H1 (cell line): ENCODE measurements at regions not wholly inside any gene's neighbourhood (a gene's known extent, or its start where the extent isn't known, plus 50 kb on each side); places are given as distances from the start of the nearest gene placed in this dataset.

Experiments
- CTCF ChIA-PET: fragments of 300-600 bp; sonication (Branson Sonifier 250); formaldehyde crosslinking; loops from one replicate; lab custom pipeline; 2021; ENCODE audit not compliant: partially characterized antibody; lab: Charles Lee
- POLR2A ChIA-PET: fragments of 300-600 bp; sonication (Branson Sonifier 250); formaldehyde crosslinking; loops from one replicate; lab custom pipeline; 2021; ENCODE audit warnings: inconsistent platforms; ENCODE audit not compliant: partially characterized antibody; lab: Charles Lee
- DNase-seq, 2 experiments: peaks; one replicate each; pipeline versions ENCODE4 v3.0.0 to v3.0.0-alpha.2; 2010 to 2022; ENCODE audit warnings: low spot score in 2 of 2, low read depth in 1 of 2, mixed read lengths in 1 of 2
- FAIRE-seq: peaks from 2 replicates; lab custom pipeline; 2011; peaks lifted over from hg19 to GRCh38; lab: Jason Lieb, UNC
- H2AFZ ChIP-seq: 2 replicates; pipeline ENCODE4 v1.8.1; 2012; ENCODE audit warnings: low read length, inconsistent platforms
- H2AK5ac ChIP-seq: 2 replicates; pipeline ENCODE4 v1.6.1; 2013; ENCODE audit warnings: low read depth, low read length
- H2BK120ac ChIP-seq: replicated peaks from 2 replicates; pipeline ENCODE3; 2013; ENCODE audit warnings: low read depth, low read length, inconsistent platforms
- H2BK12ac ChIP-seq: 2 replicates; pipeline ENCODE4 v1.6.1; 2013; ENCODE audit warnings: low read depth, low read length
- H2BK15ac ChIP-seq: 2 replicates; pipeline ENCODE4 v1.6.1; 2013; ENCODE audit warnings: low read length
- H2BK20ac ChIP-seq: 2 replicates; pipeline ENCODE4 v1.6.1; 2013; ENCODE audit warnings: low read length
- H2BK5ac ChIP-seq: 2 replicates; pipeline ENCODE4 v1.6.1; 2013; ENCODE audit warnings: low read depth, low read length
- H3K14ac ChIP-seq: 2 replicates; pipeline ENCODE4 v1.6.1; 2013; ENCODE audit warnings: inconsistent platforms; ENCODE audit not compliant: insufficient read length
- H3K18ac ChIP-seq: 2 replicates; pipeline ENCODE4 v1.6.1; 2013; ENCODE audit warnings: low read length; ENCODE audit errors: extremely low read depth
- H3K23ac ChIP-seq: 2 replicates; pipeline ENCODE4 v1.6.1; 2013; ENCODE audit warnings: inconsistent platforms; ENCODE audit not compliant: insufficient read length
- H3K23me2 ChIP-seq: 2 replicates; pipeline ENCODE4 v1.6.1; 2013; ENCODE audit warnings: low read depth, low read length
- H3K27ac ChIP-seq: 2 replicates; pipeline ENCODE4 v1.6.1; 2011; ENCODE audit warnings: low read depth, low read length, inconsistent platforms
- H3K27me3 ChIP-seq, 4 experiments: replicated peaks in 1 of 4; 1 replicate in 1 of 4; 2 replicates in 3 of 4; pipeline versions ENCODE4 v1.6.1 to v1.8.1; 2011 to 2013; ENCODE audit warnings: low read length in 3 of 4, mild to moderate bottlenecking in 3 of 4, inconsistent platforms in 2 of 4, mixed read lengths in 2 of 4, moderate library complexity in 1 of 4; ENCODE audit not compliant: control insufficient read depth in 3 of 4, insufficient read depth in 3 of 4; ENCODE audit errors: extremely low read depth in 1 of 4
- H3K36me3 ChIP-seq, 4 experiments: 2 replicates each; pipeline versions ENCODE4 v1.6.1 to v1.8.1; 2011 to 2013; ENCODE audit warnings: mild to moderate bottlenecking in 4 of 4, low read length in 3 of 4, moderate library complexity in 2 of 4, control low read depth in 1 of 4, inconsistent platforms in 1 of 4; ENCODE audit not compliant: insufficient read depth in 4 of 4, control insufficient read depth in 2 of 4
- H3K4ac ChIP-seq: replicated peaks from 2 replicates; pipeline ENCODE3; 2013; ENCODE audit warnings: low read length, low read depth, mixed read lengths, inconsistent platforms; ENCODE audit not compliant: insufficient read length
- H3K4me1 ChIP-seq, 4 experiments: replicated peaks in 1 of 4; 1 replicate in 1 of 4; 2 replicates in 3 of 4; pipeline versions ENCODE4 v1.6.1 to v1.8.1; 2011 to 2013; ENCODE audit warnings: low read length in 3 of 4, inconsistent platforms in 2 of 4, mixed read lengths in 1 of 4; ENCODE audit not compliant: insufficient read depth in 4 of 4, control insufficient read depth in 3 of 4
- H3K4me2 ChIP-seq, 2 experiments: 2 replicates each; pipeline versions ENCODE4 v1.6.1 to v1.8.1; 2011 to 2013; ENCODE audit warnings: low read depth in 2 of 2, low read length in 2 of 2, control low read depth in 1 of 2, inconsistent platforms in 1 of 2, mild to moderate bottlenecking in 1 of 2; ENCODE audit not compliant: insufficient read depth in 1 of 2
- H3K4me3 ChIP-seq, 4 experiments: fragments of 200-600, 300-600 bp in 1 of 4; sonication (generic), shearing (Covaris generic), sonication (Bioruptor Twin) in 1 of 4; 2 replicates each; pipeline versions ENCODE4 v1.5.1 to v1.8.1; 2011 to 2016; ENCODE audit warnings: low read length in 4 of 4, low read depth in 3 of 4, control low read depth in 2 of 4, inconsistent platforms in 2 of 4, mild to moderate bottlenecking in 2 of 4, mixed read lengths in 1 of 4, moderate library complexity in 1 of 4; ENCODE audit not compliant: insufficient read depth in 2 of 4; ENCODE audit errors: extremely low read depth in 1 of 4
- H3K56ac ChIP-seq: replicated peaks from 2 replicates; pipeline ENCODE3; 2013; ENCODE audit warnings: low read depth, mild to moderate bottlenecking, mixed read lengths, low read length, inconsistent platforms; ENCODE audit not compliant: insufficient read length
- H3K79me1 ChIP-seq: 2 replicates; pipeline ENCODE4 v1.6.1; 2013; ENCODE audit warnings: low read depth, low read length, control low read depth
- H3K79me2 ChIP-seq, 2 experiments: 2 replicates each; pipeline versions ENCODE4 v1.6.1 to v1.8.1; 2012 to 2013; ENCODE audit warnings: low read length in 2 of 2, mild to moderate bottlenecking in 2 of 2, inconsistent platforms in 1 of 2; ENCODE audit not compliant: insufficient read depth in 2 of 2, control insufficient read depth in 1 of 2
- H3K9ac ChIP-seq, 4 experiments: replicated peaks in 1 of 4; 1 replicate in 1 of 4; 2 replicates in 3 of 4; pipeline versions ENCODE4 v1.6.1 to v1.8.1; 2011 to 2013; ENCODE audit warnings: low read depth in 3 of 4, low read length in 3 of 4, control low read depth in 2 of 4, mild to moderate bottlenecking in 2 of 4, moderate library complexity in 2 of 4, inconsistent platforms in 1 of 4; ENCODE audit errors: extremely low read depth in 1 of 4
- H3K9me3 ChIP-seq, 2 experiments: 2 replicates each; pipeline versions ENCODE4 v1.6.1 to v1.8.1; 2012 to 2013; ENCODE audit warnings: mild to moderate bottlenecking in 2 of 2, moderate library complexity in 2 of 2, control low read depth in 1 of 2, inconsistent platforms in 1 of 2, low read depth in 1 of 2, low read length in 1 of 2, mixed read lengths in 1 of 2; ENCODE audit not compliant: insufficient read depth in 2 of 2
- H4K20me1 ChIP-seq, 2 experiments: replicated peaks in 1 of 2; 2 replicates each; pipeline versions ENCODE3 to v1.8.1; 2011 to 2013; ENCODE audit warnings: inconsistent platforms in 2 of 2, low read length in 2 of 2, mild to moderate bottlenecking in 1 of 2; ENCODE audit not compliant: insufficient read depth in 2 of 2, control insufficient read depth in 1 of 2
- H4K5ac ChIP-seq: 2 replicates; pipeline ENCODE4 v1.6.1; 2013; ENCODE audit warnings: low read length, low read depth, mixed read lengths, inconsistent platforms; ENCODE audit not compliant: insufficient read length
- H4K8ac ChIP-seq: 2 replicates; pipeline ENCODE4 v1.8.0; 2013; ENCODE audit warnings: mild to moderate bottlenecking, moderate library complexity, low read length, inconsistent platforms; ENCODE audit not compliant: insufficient read depth; ENCODE audit errors: extremely low read depth
- H4K91ac ChIP-seq: replicated peaks from 2 replicates; pipeline ENCODE3; 2013; ENCODE audit warnings: low read length, mixed read lengths, inconsistent platforms; ENCODE audit not compliant: insufficient read length
- TEAD4 ChIP-seq: IDR thresholded peaks from 2 replicates; pipeline ENCODE4 v1.6.1; 2012; ENCODE audit warnings: low read depth, low read length, inconsistent platforms, mixed read lengths
- WGBS, 2 experiments: shearing (Covaris generic) in 1 of 2; methylation state at CpG; one replicate each; pipeline versions ENCODE4 v1.1.6 to v1.1.7; 2013 to 2015; ENCODE audit warnings: low lambda C conversion rate in 2 of 2, mixed read lengths in 2 of 2, inconsistent platforms in 1 of 2, low coverage in 1 of 2, missing lambda C conversion rate in 1 of 2; ENCODE audit not compliant: insufficient replicate concordance in 2 of 2, insufficient coverage in 1 of 2, insufficient read length in 1 of 2; ENCODE audit errors: extremely low coverage in 1 of 2, missing lambda C conversion rate in 1 of 2; 5-methylcytosine and 5-hydroxymethylcytosine counted together

DNA sequence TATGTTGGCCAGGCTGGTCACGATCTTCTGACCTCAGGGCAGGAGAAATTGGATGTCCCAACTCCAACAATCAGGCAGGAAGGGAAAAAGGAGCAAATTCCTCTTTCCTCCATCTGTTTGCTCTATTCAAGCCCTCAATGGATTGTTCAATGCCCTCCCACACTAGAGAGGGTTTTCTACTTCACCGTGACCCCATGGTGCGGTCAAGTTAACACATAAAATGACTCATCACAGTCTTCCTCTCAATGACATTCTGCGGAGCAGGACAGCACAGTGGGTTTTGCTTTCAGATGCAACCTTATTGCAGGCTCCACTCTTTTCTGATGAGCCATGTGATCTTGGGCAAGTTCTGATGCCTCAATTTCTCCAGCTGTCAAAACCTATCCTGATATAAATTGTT is 364.9 kb downstream of the ANKRD30A start:
- H3K79me1 ChIP-seq: no peaks in the 10 kb centered on the region
- H4K91ac ChIP-seq: no peak overlapping the region
- no peak overlapping the region for H3K14ac ChIP-seq
- no peak overlapping the region for H2BK12ac ChIP-seq
- H3K4me3 ChIP-seq: no peak overlapping the region
- no peak overlapping the region for H2AFZ ChIP-seq
- no peak overlapping the region for H2BK20ac ChIP-seq
- H3K4me1 ChIP-seq: no peaks in the 10 kb centered on the region
- H4K20me1 ChIP-seq: no peaks in the 10 kb centered on the region
- ChIA-PET CTCF (no interaction called here), POLR2A (no interaction called here)
- no peaks in the 10 kb centered on the region for H3K36me3 ChIP-seq
- no peak overlapping the region for H4K8ac ChIP-seq
- DNase-seq (no peak), FAIRE-seq (no peak)
- no peak overlapping the region for H3K9ac ChIP-seq
- H3K23ac ChIP-seq: no peak overlapping the region
- H3K23me2 ChIP-seq: no peaks in the 10 kb centered on the region; the same call in 1 of the 2 replicates
- H4K5ac ChIP-seq: no peak overlapping the region
- H2BK120ac ChIP-seq: no peak overlapping the region
- WGBS, 2 experiments: 87% methylated on average over 4 of the region's 4 CpGs; no CpG with 5 or more reads in 1 of the 2 experiments
- H3K56ac ChIP-seq: no peak overlapping the region
- no peak overlapping the region for H2BK15ac ChIP-seq
- H3K27me3 ChIP-seq: no peaks in the 10 kb centered on the region
- H3K79me2 ChIP-seq: no peaks in the 10 kb centered on the region
- H3K18ac ChIP-seq: no peak overlapping the region
- peaks cover 53 to 90% of the 10 kb centered on the region in 2 experiments for H3K9me3 ChIP-seq
- H3K27ac ChIP-seq: no peak overlapping the region
- no peak overlapping the region for H3K4ac ChIP-seq
- no peak overlapping the region for H2AK5ac ChIP-seq
- H2BK5ac ChIP-seq: no peak overlapping the region
- H3K4me2 ChIP-seq: no peak overlapping the region
- no peak for TF ChIP-seq TEAD4
